ENCODE measurements at regions not wholly inside any gene's neighbourhood (a gene's known extent, or its start where the extent isn't known, plus 50 kb on each side); places are given as distances from the start of the nearest gene placed in this dataset.
"Not testable (repeated sequence)": the region's sequence is repeated elsewhere in the genome, so short reads cannot be mapped to it uniquely, and the experiment has no call there.

DNA sequence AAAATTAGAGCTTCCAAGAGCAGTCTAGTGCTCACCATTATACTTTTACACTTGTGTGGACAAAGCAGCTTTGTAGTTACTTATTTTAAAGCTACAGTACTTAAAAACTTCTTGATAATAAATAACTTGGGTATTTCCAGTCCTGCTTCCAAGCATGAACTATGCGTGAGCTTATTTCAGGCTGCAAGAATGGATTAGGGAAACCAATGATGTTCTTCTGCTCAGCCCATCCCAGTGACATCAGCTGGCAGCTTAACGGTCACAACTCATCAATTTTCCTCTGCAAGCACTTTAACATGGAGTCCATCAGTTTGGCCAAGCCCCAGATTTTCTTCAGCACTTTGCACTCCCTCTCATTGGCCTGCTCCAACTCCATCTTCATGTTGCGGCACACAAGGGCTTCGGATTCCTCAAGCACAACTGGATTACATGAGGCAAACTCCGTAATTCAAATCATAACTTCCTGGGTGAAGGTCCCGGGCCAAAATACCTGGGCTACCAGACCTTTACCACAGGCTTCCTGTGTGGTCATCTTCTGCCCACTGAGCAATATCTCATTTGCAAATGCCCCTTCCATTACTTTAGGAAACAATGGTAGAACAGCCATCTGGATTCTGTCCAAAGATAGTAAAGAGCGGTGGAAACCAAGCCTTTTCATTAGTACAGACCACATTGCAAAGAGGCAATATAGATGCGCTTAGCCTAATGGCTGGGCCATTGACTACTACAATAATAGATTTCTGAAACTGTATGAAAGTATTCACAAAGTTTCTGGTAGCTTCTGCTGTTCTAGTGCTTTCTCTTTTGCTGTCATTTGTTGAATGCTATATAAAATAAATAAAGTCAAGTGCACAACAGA, 87.5 kb upstream of the DAZL start:
- Histone ChIP-seq H3K4me1 (ENCODE audit: insufficient read depth, low read length) (peaks cover 23% of the 10 kb centered on the region), H3K27me3 (ENCODE audit: insufficient read depth, low read length) (no peaks in the 10 kb centered on the region), H3K9me3 (ENCODE audit: low read depth, low read length) (no peaks in the 10 kb centered on the region), H3K4me3 (ENCODE audit: low read length) (no peak overlapping the region)

GRCh38 chr3:16693820-16694219, 88.6 kb upstream of the DAZL start:
- Histone ChIP-seq H3K27me3 (ENCODE audit: insufficient read depth, low read length) (no peaks in the 10 kb centered on the region), H3K4me1 (ENCODE audit: insufficient read depth, low read length) (peaks cover 34% of the 10 kb centered on the region)

GRCh38 chr3:16695710-16696109, 90.5 kb upstream of the DAZL start:
- Histone ChIP-seq H3K4me3 (ENCODE audit: low read length) (no peak overlapping the region), H3K4me1 (ENCODE audit: insufficient read depth, low read length) (peaks cover 35% of the 10 kb centered on the region), H3K27me3 (ENCODE audit: insufficient read depth, low read length) (no peaks in the 10 kb centered on the region), H3K9me3 (ENCODE audit: low read depth, low read length) (no peaks in the 10 kb centered on the region)

More at GRCh38 chr3:16693820-16694219, 88.6 kb upstream of the DAZL start:
- H3K9me3 ChIP-seq (ENCODE audit: low read depth, low read length): no peaks in the 10 kb centered on the region
- H3K4me3 ChIP-seq (ENCODE audit: low read length): no peak overlapping the region

DNA sequence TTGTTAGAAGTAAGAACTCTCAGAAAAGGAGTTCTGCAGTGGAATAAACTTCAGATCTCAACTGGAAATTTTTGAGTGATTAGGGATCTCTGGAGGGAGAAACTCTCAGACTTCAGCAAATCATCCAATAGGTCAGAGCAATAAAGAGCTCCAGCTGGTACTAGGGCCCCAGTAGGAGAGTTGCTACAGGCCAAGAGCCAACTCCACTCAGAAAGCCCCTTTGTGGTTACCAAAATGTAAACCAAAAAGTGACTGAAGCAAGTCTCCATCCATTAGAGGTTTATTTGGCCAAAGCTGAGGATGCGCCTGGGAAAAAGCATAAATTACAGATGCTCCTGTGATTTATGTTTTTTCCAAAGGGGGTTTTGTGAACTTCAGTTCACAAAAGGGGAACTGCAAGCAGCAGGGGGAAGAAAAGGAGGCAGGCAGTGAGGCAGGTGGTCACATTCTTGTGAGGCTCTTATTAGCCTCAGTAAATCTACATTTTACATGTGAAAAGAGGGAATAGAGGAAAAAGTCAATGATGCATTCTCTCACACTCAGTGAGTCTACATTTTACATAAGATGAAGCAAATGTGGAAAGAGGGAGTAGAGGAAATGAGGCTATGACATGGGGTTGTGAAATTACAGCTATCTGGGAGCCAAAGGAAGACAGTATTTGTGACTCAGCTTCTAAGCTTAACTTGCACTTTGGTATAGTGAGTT, 92.4 kb upstream of the DAZL start:
- Histone ChIP-seq H3K27me3 (ENCODE audit: insufficient read depth, low read length) (no peaks in the 10 kb centered on the region), H3K4me3 (ENCODE audit: low read length) (no peak overlapping the region), H3K4me1 (ENCODE audit: insufficient read depth, low read length) (peaks cover 35% of the 10 kb centered on the region), H3K9me3 (ENCODE audit: low read depth, low read length) (no peaks in the 10 kb centered on the region)

DNA sequence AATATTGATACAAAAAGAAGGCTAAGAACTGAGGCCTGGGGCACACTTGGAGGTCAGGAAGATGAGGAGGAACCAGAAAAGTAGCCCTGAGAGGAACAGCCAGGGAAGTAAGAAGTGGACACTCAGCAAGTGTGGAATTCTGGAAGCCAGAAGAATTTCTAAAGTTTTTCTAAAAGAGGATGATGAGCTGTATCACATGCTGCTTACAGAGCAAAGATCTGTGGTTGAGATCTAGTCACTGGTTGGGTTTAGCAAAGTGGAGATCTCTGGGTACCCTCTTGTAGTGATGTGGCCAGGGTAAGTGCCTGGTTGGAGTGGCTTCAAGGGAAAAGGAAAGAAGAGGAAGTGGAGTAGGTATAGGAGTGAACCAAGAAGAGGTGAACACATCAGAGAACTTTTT, 95.4 kb upstream of the DAZL start:
- Histone ChIP-seq H3K4me1 (ENCODE audit: insufficient read depth, low read length) (peaks cover 41% of the 10 kb centered on the region), H3K9me3 (ENCODE audit: low read depth, low read length) (no peaks in the 10 kb centered on the region), H3K27me3 (ENCODE audit: insufficient read depth, low read length) (no peaks in the 10 kb centered on the region), H3K4me3 (ENCODE audit: low read length) (no peak overlapping the region)

GRCh38 chr3:16704941-16705340, 99.7 kb upstream of the DAZL start:
- no peaks in the 10 kb centered on the region for H3K27me3 ChIP-seq (ENCODE audit: insufficient read depth, low read length)
- no peak overlapping the region for H3K4me3 ChIP-seq (ENCODE audit: low read length)
- H3K9me3 ChIP-seq (ENCODE audit: low read depth, low read length): no peaks in the 10 kb centered on the region
- H3K4me1 ChIP-seq (ENCODE audit: insufficient read depth, low read length): peaks cover 10% of the 10 kb centered on the region

- peaks cover 10% of the 10 kb centered on the region for H3K4me1 ChIP-seq (ENCODE audit: insufficient read depth, low read length)
- H3K4me3 ChIP-seq (ENCODE audit: low read length): no peak overlapping the region
- no peaks in the 10 kb centered on the region for H3K9me3 ChIP-seq (ENCODE audit: low read depth, low read length)
- no peaks in the 10 kb centered on the region for H3K27me3 ChIP-seq (ENCODE audit: insufficient read depth, low read length)
These were observed 102.0 kb upstream of the DAZL start for GRCh38 chr3:16707260-16707659.

DNA sequence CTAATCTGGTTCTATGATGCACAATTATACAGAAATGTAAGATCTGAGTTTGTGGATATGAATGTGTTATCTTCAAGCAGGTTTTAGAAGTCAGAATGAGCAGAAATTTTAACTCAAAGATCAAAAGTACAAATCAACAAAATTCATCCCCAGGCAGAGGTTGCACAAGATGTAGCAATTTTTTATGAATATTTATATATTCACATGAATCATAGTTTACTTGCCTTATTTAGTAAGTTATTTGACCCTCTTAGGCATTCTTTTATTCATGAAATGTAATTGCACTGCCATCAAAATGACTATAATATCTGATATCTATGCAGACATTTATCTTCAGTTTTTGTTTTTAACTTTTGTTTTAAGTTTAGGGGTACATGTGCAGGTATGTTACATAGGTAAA, 103.1 kb upstream of the DAZL start:
- peaks cover 10% of the 10 kb centered on the region for H3K4me1 ChIP-seq (ENCODE audit: insufficient read depth, low read length)
- no peak overlapping the region for H3K4me3 ChIP-seq (ENCODE audit: low read length)
- no peaks in the 10 kb centered on the region for H3K27me3 ChIP-seq (ENCODE audit: insufficient read depth, low read length)
- peaks cover 1% of the 10 kb centered on the region for H3K9me3 ChIP-seq (ENCODE audit: low read depth, low read length)

GRCh38 chr3:16711691-16712090, 106.5 kb upstream of the DAZL start:
- not testable (repeated sequence) for H3K27me3 ChIP-seq (ENCODE audit: insufficient read depth, low read length); H3K4me3 ChIP-seq (ENCODE audit: low read length); H3K4me1 ChIP-seq (ENCODE audit: insufficient read depth, low read length)
- peaks cover 10% of the 10 kb centered on the region for H3K9me3 ChIP-seq (ENCODE audit: low read depth, low read length)

GRCh38 chr3:16715281-16715680, 110.1 kb upstream of the DAZL start:
- Histone ChIP-seq H3K27me3 (ENCODE audit: insufficient read depth, low read length) (no peaks in the 10 kb centered on the region), H3K4me3 (ENCODE audit: low read length) (no peak overlapping the region), H3K9me3 (ENCODE audit: low read depth, low read length) (peaks cover 10% of the 10 kb centered on the region), H3K4me1 (ENCODE audit: insufficient read depth, low read length) (no peaks in the 10 kb centered on the region)

DNA sequence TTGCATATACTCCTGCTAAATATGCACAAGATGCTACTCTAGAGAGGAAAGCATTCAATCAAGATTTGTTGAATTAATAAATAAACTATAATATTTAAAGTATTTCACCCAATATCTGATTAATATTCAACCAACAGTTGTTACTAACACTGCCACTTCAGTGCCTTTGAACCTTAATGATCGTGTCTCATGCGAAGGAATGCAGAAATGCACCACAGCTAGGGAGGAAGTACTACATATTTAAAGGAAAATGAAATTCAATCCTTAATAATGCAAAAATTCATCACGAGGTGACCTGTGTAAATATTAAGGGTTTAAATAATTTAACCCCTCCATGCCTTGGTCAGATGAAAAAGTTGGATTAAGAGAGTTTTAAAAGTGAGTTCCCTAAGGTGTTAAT, 114.2 kb upstream of the DAZL start:
- no peaks in the 10 kb centered on the region for H3K9me3 ChIP-seq (ENCODE audit: low read depth, low read length)
- H3K4me3 ChIP-seq (ENCODE audit: low read length): no peak overlapping the region
- no peaks in the 10 kb centered on the region for H3K27me3 ChIP-seq (ENCODE audit: insufficient read depth, low read length)
- H3K4me1 ChIP-seq (ENCODE audit: insufficient read depth, low read length): no peaks in the 10 kb centered on the region

- Histone ChIP-seq H3K4me3 (ENCODE audit: low read length) (no peak overlapping the region), H3K9me3 (ENCODE audit: low read depth, low read length) (no peaks in the 10 kb centered on the region), H3K4me1 (ENCODE audit: insufficient read depth, low read length) (no peaks in the 10 kb centered on the region), H3K27me3 (ENCODE audit: insufficient read depth, low read length) (no peaks in the 10 kb centered on the region)
These were observed 115.2 kb upstream of the DAZL start for GRCh38 chr3:16720367-16720940.

DNA sequence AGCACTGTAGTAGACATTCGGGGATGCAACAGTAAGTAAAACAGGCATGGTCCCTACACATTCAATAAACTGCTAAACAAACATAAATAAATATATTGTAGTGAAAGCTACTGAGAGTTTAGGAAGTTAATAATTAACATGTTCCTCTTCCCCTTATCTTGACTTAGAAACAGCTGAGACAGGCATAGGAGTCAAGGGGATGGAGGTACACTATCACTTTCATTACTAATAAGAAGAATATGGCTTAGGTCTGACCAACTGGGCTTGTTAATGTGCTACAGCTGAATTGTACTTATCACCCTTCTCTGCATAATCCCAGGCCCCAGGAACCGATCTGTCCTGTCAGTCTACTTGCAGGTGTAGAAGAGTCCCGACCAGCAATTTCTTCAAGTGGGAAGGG, 116.3 kb upstream of the DAZL start:
- Histone ChIP-seq H3K9me3 (ENCODE audit: low read depth, low read length) (peaks cover 8% of the 10 kb centered on the region), H3K27me3 (ENCODE audit: insufficient read depth, low read length) (no peaks in the 10 kb centered on the region), H3K4me3 (ENCODE audit: low read length) (no peak overlapping the region), H3K4me1 (ENCODE audit: insufficient read depth, low read length) (no peaks in the 10 kb centered on the region)

- no peak overlapping the region for H3K4me3 ChIP-seq (ENCODE audit: low read length)
These were observed 118.8 kb upstream of the DAZL start for GRCh38 chr3:16723978-16724377.

DNA sequence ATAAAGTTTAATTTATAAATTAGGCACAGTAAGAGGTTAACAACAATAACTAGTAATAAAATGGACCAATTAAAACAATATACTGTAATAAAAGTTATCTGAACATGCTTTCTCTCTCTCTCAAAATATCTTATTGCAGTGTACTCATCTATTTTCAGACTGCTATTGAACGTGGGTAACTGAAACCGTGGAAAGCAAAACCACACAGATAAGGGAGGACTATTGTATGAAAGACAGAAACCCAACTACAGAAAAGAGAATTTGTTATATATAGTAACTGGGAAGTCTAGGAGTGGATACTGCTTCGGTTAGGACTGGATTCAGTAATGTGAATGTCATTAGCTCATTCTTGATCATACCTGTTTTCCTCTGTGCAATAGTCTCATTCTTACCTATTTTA, 119.3 kb upstream of the DAZL start:
- no peaks in the 10 kb centered on the region for H3K27me3 ChIP-seq (ENCODE audit: insufficient read depth, low read length)
- H3K9me3 ChIP-seq (ENCODE audit: low read depth, low read length): peaks cover 9% of the 10 kb centered on the region
- H3K4me3 ChIP-seq (ENCODE audit: low read length): no peak overlapping the region
- H3K4me1 ChIP-seq (ENCODE audit: insufficient read depth, low read length): no peaks in the 10 kb centered on the region

More at GRCh38 chr3:16723978-16724377, 118.8 kb upstream of the DAZL start:
- no peaks in the 10 kb centered on the region for H3K4me1 ChIP-seq (ENCODE audit: insufficient read depth, low read length)
- H3K9me3 ChIP-seq (ENCODE audit: low read depth, low read length): peaks cover 9% of the 10 kb centered on the region
- no peaks in the 10 kb centered on the region for H3K27me3 ChIP-seq (ENCODE audit: insufficient read depth, low read length)

All from mononuclear cell (primary cell).